ENCODE measurements at regions not wholly inside any gene's neighbourhood (a gene's known extent, or its start where the extent isn't known, plus 50 kb on each side); places are given as distances from the start of the nearest gene placed in this dataset.

DNA sequence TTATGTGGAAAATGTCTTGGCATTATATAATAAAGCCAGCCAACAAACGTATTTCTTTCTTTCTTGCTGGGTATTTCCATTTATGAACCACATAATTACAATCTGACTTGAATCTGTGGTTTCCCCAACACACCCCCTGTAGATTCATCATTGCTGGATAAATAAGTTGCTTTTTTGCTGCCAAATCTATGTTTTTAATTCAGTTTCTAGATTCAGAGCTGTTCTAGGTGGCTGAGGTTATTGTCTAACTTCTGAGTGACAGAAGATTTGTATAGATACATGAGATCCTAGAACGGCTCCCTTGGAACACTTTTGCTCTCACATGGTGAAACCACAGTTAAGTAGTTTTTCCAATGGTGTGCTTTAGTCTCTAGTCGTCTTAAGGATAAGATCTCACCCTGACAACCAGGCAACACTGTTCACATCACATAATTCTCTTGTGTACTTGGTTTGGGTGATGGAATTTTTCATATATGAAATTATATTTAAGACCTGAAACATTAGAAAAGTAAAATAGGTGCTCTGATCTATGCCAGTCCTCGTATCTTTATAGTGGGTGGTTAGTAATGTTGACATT is 239.1 kb downstream of the KLF12 start:
- TF ChIP-seq FOXP2 (optimal IDR thresholded peaks at IDR 0.05; ENCODE audit: borderline replicate concordance, extremely low read depth, extremely low read length, insufficient read depth): no peak
- TF ChIP-seq POLR2AphosphoS5 (IDR thresholded peaks at IDR 0.05; ENCODE audit: low read depth, low read length): no peak
- TF ChIP-seq, protein P1, sequence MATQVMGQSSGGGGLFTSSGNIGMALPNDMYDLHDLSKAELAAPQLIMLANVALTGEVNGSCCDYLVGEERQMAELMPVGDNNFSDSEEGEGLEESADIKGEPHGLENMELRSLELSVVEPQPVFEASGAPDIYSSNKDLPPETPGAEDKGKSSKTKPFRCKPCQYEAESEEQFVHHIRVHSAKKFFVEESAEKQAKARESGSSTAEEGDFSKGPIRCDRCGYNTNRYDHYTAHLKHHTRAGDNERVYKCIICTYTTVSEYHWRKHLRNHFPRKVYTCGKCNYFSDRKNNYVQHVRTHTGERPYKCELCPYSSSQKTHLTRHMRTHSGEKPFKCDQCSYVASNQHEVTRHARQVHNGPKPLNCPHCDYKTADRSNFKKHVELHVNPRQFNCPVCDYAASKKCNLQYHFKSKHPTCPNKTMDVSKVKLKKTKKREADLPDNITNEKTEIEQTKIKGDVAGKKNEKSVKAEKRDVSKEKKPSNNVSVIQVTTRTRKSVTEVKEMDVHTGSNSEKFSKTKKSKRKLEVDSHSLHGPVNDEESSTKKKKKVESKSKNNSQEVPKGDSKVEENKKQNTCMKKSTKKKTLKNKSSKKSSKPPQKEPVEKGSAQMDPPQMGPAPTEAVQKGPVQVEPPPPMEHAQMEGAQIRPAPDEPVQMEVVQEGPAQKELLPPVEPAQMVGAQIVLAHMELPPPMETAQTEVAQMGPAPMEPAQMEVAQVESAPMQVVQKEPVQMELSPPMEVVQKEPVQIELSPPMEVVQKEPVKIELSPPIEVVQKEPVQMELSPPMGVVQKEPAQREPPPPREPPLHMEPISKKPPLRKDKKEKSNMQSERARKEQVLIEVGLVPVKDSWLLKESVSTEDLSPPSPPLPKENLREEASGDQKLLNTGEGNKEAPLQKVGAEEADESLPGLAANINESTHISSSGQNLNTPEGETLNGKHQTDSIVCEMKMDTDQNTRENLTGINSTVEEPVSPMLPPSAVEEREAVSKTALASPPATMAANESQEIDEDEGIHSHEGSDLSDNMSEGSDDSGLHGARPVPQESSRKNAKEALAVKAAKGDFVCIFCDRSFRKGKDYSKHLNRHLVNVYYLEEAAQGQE (IDR thresholded peaks at IDR 0.05; ENCODE audit: insufficient read depth in 1 of 2, low read depth in 2 of 2, low read length in 2 of 2): no peak
- TF ChIP-seq TAF1 (IDR thresholded peaks at IDR 0.05; ENCODE audit: borderline replicate concordance, insufficient read depth, low read length): no peak
- no peak for TF ChIP-seq SIN3A (IDR thresholded peaks at IDR 0.05; ENCODE audit: borderline replicate concordance, insufficient read depth, low read length)

DNA sequence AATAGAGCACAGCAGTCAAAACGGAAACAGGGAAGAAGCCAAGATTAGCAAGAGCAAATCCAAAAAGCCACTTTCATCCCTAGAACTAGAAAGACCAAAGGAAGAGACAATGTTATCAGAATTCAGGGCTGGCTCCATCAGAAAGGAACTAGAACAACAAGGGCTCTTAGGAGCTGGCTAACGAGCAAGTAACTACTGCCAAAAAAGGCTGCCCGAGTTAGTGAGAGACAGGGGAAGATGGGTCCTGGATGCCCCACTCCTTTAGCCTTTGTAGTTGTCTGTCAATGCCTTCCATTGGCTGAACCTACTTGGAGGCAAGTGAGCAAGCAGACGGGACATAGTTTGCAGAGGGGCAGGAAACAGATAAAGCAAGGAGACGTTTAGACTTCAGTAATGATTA is 240.4 kb downstream of the KLF12 start:
- no peak for TF ChIP-seq FOXP2 (optimal IDR thresholded peaks at IDR 0.05; ENCODE audit: borderline replicate concordance, extremely low read depth, extremely low read length, insufficient read depth)
- TF ChIP-seq TAF1 (IDR thresholded peaks at IDR 0.05; ENCODE audit: borderline replicate concordance, insufficient read depth, low read length): no peak
- TF ChIP-seq SIN3A (IDR thresholded peaks at IDR 0.05; ENCODE audit: borderline replicate concordance, insufficient read depth, low read length): no peak
- TF ChIP-seq, protein P1 (IDR thresholded peaks at IDR 0.05; ENCODE audit: insufficient read depth in 1 of 2, low read depth in 2 of 2, low read length in 2 of 2): no peak
- TF ChIP-seq POLR2AphosphoS5 (IDR thresholded peaks at IDR 0.05; ENCODE audit: low read depth, low read length): no peak

DNA sequence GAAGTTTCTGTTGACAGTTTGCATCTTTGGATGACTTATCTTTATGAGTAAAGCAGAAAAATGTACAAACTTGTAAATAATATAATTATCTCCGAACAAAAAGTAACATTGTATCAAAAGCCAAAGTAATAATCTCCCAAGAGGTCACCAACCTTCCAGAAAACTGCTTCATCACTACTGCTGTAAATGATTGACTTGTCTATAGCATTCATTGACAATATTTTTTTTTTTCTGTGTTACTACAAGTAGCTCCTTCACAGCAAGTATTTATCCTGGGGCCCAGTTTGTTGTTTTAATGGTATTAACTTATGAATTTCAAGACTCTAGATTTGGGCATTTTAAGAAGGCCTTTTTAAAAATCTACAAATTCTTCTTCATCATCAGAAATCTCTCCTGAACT is 242.4 kb downstream of the KLF12 start:
- TF ChIP-seq FOXP2 (optimal IDR thresholded peaks at IDR 0.05; ENCODE audit: borderline replicate concordance, extremely low read depth, extremely low read length, insufficient read depth) (no peak), SIN3A (IDR thresholded peaks at IDR 0.05; ENCODE audit: borderline replicate concordance, insufficient read depth, low read length) (no peak), TAF1 (IDR thresholded peaks at IDR 0.05; ENCODE audit: borderline replicate concordance, insufficient read depth, low read length) (no peak), POLR2AphosphoS5 (IDR thresholded peaks at IDR 0.05; ENCODE audit: low read depth, low read length) (no peak)
- TF ChIP-seq, protein P1 (IDR thresholded peaks at IDR 0.05; ENCODE audit: insufficient read depth in 1 of 2, low read depth in 2 of 2, low read length in 2 of 2): no peak

DNA sequence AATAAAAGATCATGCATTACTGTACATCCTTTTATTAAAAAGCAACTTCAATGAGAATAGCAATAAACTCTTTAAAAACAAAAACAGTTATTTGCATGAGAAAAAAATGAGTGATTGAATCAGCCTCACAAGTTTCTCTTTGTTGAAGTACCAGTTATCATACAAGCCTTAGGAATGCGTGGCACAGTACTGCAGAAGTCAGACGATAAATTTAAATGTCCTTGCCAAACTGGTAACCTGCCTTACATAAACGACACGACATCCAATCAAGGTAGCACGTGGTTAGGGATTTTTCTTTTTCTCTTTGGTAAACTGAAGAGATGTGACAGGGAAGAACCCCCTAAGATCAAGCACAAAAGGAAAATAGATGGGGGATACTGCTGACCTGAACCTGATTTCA is 251.0 kb downstream of the KLF12 start:
- TF ChIP-seq, protein P1 (IDR thresholded peaks at IDR 0.05; ENCODE audit: insufficient read depth in 1 of 2, low read depth in 2 of 2, low read length in 2 of 2): no peak
- no peak for TF ChIP-seq POLR2AphosphoS5 (IDR thresholded peaks at IDR 0.05; ENCODE audit: low read depth, low read length)
- TF ChIP-seq TAF1 (IDR thresholded peaks at IDR 0.05; ENCODE audit: borderline replicate concordance, insufficient read depth, low read length): no peak
- no peak for TF ChIP-seq SIN3A (IDR thresholded peaks at IDR 0.05; ENCODE audit: borderline replicate concordance, insufficient read depth, low read length)
- no peak for TF ChIP-seq FOXP2 (optimal IDR thresholded peaks at IDR 0.05; ENCODE audit: borderline replicate concordance, extremely low read depth, extremely low read length, insufficient read depth)

Measured in PFSK-1 (cell line).